SK-N-SH treated with all-trans-retinoic acid at 6 μM for 48 hours (cell line): ENCODE measurements at regions not wholly inside any gene's neighbourhood (a gene's known extent, or its start where the extent isn't known, plus 50 kb on each side); places are given as distances from the start of the nearest gene placed in this dataset.

Source experiments
- ATAC-seq: fragments of 200-7000 bp; cut with Tn5 transposase; 3 replicates; pipeline ENCODE4 v1.9.1; 2020; ENCODE audit warnings: mild to moderate bottlenecking, moderate library complexity
- ARNTL ChIP-seq: fragments of 450-650 bp; formaldehyde crosslinking; IDR thresholded peaks from 2 replicates; pipeline ENCODE4 v1.5.0; 2020; ENCODE audit warnings: low read depth, mild to moderate bottlenecking, moderate library complexity, borderline replicate concordance
- BACH2 ChIP-seq: fragments of 250-450 bp; sonication (Bioruptor Pico); IDR thresholded peaks from 2 replicates; pipeline ENCODE4 v1.9.0; 2021; ENCODE audit warnings: mild to moderate bottlenecking, borderline replicate concordance
- CSDC2 ChIP-seq: fragments of 250-450 bp; sonication (Bioruptor Pico); IDR thresholded peaks from 2 replicates; pipeline ENCODE4 v1.5.0; 2020; ENCODE audit warnings: mild to moderate bottlenecking, moderate library complexity
- ESRRG ChIP-seq: fragments of 250-450 bp; sonication (Bioruptor Pico); IDR thresholded peaks from 2 replicates; pipeline ENCODE4 v1.6.1; 2021; ENCODE audit warnings: mild to moderate bottlenecking
- ISL1 ChIP-seq: fragments of 250-450 bp; sonication (Bioruptor Pico); IDR thresholded peaks from 2 replicates; pipeline ENCODE4 v2.1.2; 2022; ENCODE audit warnings: mild to moderate bottlenecking, moderate library complexity
- PPARA ChIP-seq: fragments of 250-450 bp; sonication (Bioruptor Pico); IDR thresholded peaks from 2 replicates; pipeline ENCODE4 v1.5.0; 2020; ENCODE audit warnings: mild to moderate bottlenecking, borderline replicate concordance
- SNAI2 ChIP-seq: fragments of 250-450 bp; sonication (Bioruptor Pico); IDR thresholded peaks from 2 replicates; pipeline ENCODE4 v1.5.0; 2020; ENCODE audit warnings: mild to moderate bottlenecking, moderate library complexity
- TCF4 ChIP-seq: fragments of 250-450 bp; sonication (Bioruptor Pico); IDR thresholded peaks from 2 replicates; pipeline ENCODE4 v1.8.0; 2021; ENCODE audit warnings: mild to moderate bottlenecking, moderate library complexity, borderline replicate concordance
- TOX ChIP-seq: fragments of 250-450 bp; sonication (Bioruptor Pico); IDR thresholded peaks from 2 replicates; pipeline ENCODE4 v1.8.0; 2021; ENCODE audit warnings: mild to moderate bottlenecking, moderate library complexity, borderline replicate concordance
- ZC3H10 ChIP-seq: fragments of 250-450 bp; sonication (Bioruptor Pico); IDR thresholded peaks from 2 replicates; pipeline ENCODE4 v1.5.1; 2021; ENCODE audit warnings: mild to moderate bottlenecking, moderate library complexity
- ZFP3 ChIP-seq: fragments of 250-450 bp; sonication (Bioruptor Pico); IDR thresholded peaks from 2 replicates; pipeline ENCODE4 v1.5.0; 2020; ENCODE audit warnings: mild to moderate bottlenecking, moderate library complexity
- ZFP30 ChIP-seq: fragments of 450-650 bp; formaldehyde crosslinking; IDR thresholded peaks from 2 replicates; pipeline ENCODE4 v1.5.0; 2022; ENCODE audit warnings: mild to moderate bottlenecking, moderate library complexity
- ZNF565 ChIP-seq: fragments of 450-650 bp; formaldehyde crosslinking; conservative IDR thresholded peaks from 2 replicates; pipeline ENCODE4 v1.5.0; 2020; ENCODE audit warnings: low read depth, mild to moderate bottlenecking, moderate library complexity
- ZNF70 ChIP-seq: fragments of 450-650 bp; formaldehyde crosslinking; IDR thresholded peaks from 2 replicates; pipeline ENCODE4 v1.5.0; 2020; ENCODE audit warnings: mild to moderate bottlenecking, moderate library complexity
- ZNF8 ChIP-seq: fragments of 450-650 bp; formaldehyde crosslinking; IDR thresholded peaks from 2 replicates; pipeline ENCODE4 v1.5.0; 2020; ENCODE audit warnings: mild to moderate bottlenecking, moderate library complexity
- TF ChIP-seq, protein P1 (sequence below): fragments of 250-450 bp; sonication (Bioruptor Pico); IDR thresholded peaks from 2 replicates; pipeline ENCODE4 v1.5.1; 2021; ENCODE audit warnings: mild to moderate bottlenecking, moderate library complexity
- TF ChIP-seq, protein P2 (sequence below): fragments of 250-450 bp; sonication (Bioruptor Pico); IDR thresholded peaks from 2 replicates; pipeline ENCODE4 v1.5.0; 2020; ENCODE audit warnings: mild to moderate bottlenecking, moderate library complexity
- TF ChIP-seq, protein P3 (sequence below): fragments of 250-450 bp; sonication (Bioruptor Pico); IDR thresholded peaks from 2 replicates; pipeline ENCODE4 v1.8.0; 2020; ENCODE audit warnings: mild to moderate bottlenecking, moderate library complexity, borderline replicate concordance
- TF ChIP-seq, protein P4 (sequence below): fragments of 250-450 bp; sonication (Bioruptor Pico); IDR thresholded peaks from 2 replicates; pipeline ENCODE4 v1.5.1; 2020; ENCODE audit warnings: low read depth, mild to moderate bottlenecking, moderate library complexity

DNA sequence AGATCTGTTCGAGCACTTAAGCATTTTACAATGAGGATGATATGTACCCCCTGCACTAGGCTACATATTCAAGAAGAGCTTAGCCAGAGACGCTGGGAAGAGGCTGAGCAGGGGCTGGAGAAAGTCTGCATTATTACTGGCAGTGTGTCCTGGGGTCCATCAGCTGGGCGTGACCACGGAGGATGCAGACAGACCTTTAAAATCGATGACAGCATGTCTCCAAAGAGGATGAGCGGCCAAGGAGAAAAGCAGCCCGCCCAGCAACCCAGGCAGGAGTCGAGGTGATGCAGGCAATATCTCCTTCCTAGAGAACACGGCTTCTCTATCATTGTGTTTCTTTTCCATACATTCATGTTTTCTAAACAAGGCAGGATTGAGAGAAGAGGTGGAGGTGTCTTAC is 300.7 kb downstream of the USP46 start:
- TF ChIP-seq ZNF565 (no peak), ZFP30 (no peak), SNAI2 (no peak), ISL1 (CRISPR knock-in tag) (no peak), PPARA (CRISPR knock-in tag) (no peak), TOX (CRISPR knock-in tag) (no peak), ZC3H10 (CRISPR knock-in tag) (no peak), ARNTL (CRISPR knock-in tag) (no peak), ESRRG (CRISPR knock-in tag) (no peak), BACH2 (CRISPR knock-in tag) (no peak), ZFP3 (CRISPR knock-in tag) (no peak), ZNF8 (CRISPR knock-in tag) (no peak), TCF4 (CRISPR knock-in tag) (no peak), ZNF70 (CRISPR knock-in tag) (no peak)
- TF ChIP-seq, protein P1, sequence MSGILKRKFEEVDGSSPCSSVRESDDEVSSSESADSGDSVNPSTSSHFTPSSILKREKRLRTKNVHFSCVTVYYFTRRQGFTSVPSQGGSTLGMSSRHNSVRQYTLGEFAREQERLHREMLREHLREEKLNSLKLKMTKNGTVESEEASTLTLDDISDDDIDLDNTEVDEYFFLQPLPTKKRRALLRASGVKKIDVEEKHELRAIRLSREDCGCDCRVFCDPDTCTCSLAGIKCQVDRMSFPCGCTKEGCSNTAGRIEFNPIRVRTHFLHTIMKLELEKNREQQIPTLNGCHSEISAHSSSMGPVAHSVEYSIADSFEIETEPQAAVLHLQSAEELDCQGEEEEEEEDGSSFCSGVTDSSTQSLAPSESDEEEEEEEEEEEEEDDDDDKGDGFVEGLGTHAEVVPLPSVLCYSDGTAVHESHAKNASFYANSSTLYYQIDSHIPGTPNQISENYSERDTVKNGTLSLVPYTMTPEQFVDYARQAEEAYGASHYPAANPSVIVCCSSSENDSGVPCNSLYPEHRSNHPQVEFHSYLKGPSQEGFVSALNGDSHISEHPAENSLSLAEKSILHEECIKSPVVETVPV, result no peak
- TF ChIP-seq, protein P2, sequence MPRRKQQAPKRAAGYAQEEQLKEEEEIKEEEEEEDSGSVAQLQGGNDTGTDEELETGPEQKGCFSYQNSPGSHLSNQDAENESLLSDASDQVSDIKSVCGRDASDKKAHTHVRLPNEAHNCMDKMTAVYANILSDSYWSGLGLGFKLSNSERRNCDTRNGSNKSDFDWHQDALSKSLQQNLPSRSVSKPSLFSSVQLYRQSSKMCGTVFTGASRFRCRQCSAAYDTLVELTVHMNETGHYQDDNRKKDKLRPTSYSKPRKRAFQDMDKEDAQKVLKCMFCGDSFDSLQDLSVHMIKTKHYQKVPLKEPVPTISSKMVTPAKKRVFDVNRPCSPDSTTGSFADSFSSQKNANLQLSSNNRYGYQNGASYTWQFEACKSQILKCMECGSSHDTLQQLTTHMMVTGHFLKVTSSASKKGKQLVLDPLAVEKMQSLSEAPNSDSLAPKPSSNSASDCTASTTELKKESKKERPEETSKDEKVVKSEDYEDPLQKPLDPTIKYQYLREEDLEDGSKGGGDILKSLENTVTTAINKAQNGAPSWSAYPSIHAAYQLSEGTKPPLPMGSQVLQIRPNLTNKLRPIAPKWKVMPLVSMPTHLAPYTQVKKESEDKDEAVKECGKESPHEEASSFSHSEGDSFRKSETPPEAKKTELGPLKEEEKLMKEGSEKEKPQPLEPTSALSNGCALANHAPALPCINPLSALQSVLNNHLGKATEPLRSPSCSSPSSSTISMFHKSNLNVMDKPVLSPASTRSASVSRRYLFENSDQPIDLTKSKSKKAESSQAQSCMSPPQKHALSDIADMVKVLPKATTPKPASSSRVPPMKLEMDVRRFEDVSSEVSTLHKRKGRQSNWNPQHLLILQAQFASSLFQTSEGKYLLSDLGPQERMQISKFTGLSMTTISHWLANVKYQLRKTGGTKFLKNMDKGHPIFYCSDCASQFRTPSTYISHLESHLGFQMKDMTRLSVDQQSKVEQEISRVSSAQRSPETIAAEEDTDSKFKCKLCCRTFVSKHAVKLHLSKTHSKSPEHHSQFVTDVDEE, result no peak
- TF ChIP-seq, protein P3, sequence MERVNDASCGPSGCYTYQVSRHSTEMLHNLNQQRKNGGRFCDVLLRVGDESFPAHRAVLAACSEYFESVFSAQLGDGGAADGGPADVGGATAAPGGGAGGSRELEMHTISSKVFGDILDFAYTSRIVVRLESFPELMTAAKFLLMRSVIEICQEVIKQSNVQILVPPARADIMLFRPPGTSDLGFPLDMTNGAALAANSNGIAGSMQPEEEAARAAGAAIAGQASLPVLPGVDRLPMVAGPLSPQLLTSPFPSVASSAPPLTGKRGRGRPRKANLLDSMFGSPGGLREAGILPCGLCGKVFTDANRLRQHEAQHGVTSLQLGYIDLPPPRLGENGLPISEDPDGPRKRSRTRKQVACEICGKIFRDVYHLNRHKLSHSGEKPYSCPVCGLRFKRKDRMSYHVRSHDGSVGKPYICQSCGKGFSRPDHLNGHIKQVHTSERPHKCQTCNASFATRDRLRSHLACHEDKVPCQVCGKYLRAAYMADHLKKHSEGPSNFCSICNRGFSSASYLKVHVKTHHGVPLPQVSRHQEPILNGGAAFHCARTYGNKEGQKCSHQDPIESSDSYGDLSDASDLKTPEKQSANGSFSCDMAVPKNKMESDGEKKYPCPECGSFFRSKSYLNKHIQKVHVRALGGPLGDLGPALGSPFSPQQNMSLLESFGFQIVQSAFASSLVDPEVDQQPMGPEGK (CRISPR knock-in tag), result no peak

DNA sequence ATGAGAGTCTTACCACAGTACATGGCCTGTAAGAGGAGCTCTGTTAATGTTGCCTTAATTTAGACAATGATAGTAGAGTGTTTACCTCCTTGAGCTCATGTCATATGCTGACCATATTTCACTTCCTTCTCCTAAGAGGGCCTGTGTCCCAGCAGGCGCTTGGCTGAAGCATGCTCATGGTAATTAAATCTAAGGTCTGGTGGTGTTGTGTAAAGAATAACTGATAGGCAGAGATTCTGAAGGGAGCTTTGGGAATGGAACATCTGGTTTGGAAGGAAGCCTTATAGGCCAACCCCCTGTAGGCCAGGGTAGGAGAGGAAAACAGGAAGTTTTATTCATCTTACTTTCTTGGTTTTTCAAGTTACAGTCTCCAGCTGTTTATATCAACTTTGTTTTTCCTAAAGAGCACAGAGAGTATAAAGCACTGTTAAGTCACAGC is 300.2 kb downstream of the USP46 start:
- TF ChIP-seq, protein P4, sequence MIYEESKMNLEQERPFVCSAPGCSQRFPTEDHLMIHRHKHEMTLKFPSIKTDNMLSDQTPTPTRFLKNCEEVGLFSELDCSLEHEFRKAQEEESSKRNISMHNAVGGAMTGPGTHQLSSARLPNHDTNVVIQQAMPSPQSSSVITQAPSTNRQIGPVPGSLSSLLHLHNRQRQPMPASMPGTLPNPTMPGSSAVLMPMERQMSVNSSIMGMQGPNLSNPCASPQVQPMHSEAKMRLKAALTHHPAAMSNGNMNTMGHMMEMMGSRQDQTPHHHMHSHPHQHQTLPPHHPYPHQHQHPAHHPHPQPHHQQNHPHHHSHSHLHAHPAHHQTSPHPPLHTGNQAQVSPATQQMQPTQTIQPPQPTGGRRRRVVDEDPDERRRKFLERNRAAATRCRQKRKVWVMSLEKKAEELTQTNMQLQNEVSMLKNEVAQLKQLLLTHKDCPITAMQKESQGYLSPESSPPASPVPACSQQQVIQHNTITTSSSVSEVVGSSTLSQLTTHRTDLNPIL, result no peak
- no peak for ATAC-seq

More for the DNA sequence above, 300.7 kb downstream of the USP46 start:
- ATAC-seq, result no peak

DNA sequence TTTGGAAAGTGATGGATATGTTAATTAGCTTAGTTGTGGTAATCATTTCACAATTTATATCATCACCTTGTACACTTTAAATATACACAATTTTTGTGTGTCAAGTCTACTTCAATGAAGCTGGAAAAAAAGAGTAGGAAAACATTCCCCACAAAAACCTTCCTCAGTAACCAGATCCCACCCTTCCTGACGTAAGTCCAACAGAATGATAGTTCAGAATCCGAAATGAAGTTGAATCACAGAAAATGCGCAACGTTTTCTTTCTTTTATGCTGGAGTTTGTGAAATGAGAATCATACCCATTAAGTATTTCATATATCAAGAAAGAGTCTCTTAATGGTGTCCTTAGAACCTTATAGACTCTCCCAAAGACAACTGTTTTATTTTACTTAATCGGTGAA is 292.9 kb downstream of the USP46 start:
- TF ChIP-seq TCF4 (CRISPR knock-in tag), result no peak
- no peak for TF ChIP-seq CSDC2 (CRISPR knock-in tag)
- no peak for TF ChIP-seq ISL1 (CRISPR knock-in tag)
- TF ChIP-seq PPARA (CRISPR knock-in tag), result no peak
- TF ChIP-seq TOX (CRISPR knock-in tag), result no peak
- TF ChIP-seq, protein P1, result no peak
- no peak for TF ChIP-seq ZFP3 (CRISPR knock-in tag)
- no peak for TF ChIP-seq BACH2 (CRISPR knock-in tag)
- TF ChIP-seq, protein P4, result no peak
- no peak for TF ChIP-seq ZNF565
- ATAC-seq, result no peak
